Calu3 (cell line): ENCODE measurements at regions not wholly inside any gene's neighbourhood (a gene's known extent, or its start where the extent isn't known, plus 50 kb on each side); places are given as distances from the start of the nearest gene placed in this dataset.

Source experiments
- BruUV-seq: library from RNA; stranded (reverse); fragments of 400-500 nt; replicated peaks from 2 replicates; lab custom pipeline; 2021; lab: Mats Ljungman, UMichigan
- CTCF ChIA-PET: fragments of 300-600 bp; sonication (Branson Sonifier 250); formaldehyde crosslinking; loops from one replicate; lab custom pipeline; 2022; ENCODE audit warnings: antibody characterized with exemption; lab: Charles Lee
- DNase-seq: peaks from one replicate; pipeline ENCODE4 v3.0.0; 2022
- H3K27ac Mint-ChIP-seq: one replicate; pipeline ENCODE4 v1.8.0; 2022; ENCODE audit warnings: mixed read lengths; ENCODE audit not compliant: unreplicated experiment
- H3K27me3 Mint-ChIP-seq: one replicate; pipeline ENCODE4 v1.8.0; 2022; ENCODE audit warnings: mixed read lengths; ENCODE audit not compliant: unreplicated experiment
- H3K36me3 Mint-ChIP-seq: one replicate; pipeline ENCODE4 v1.8.0; 2022; ENCODE audit warnings: mild to moderate bottlenecking, moderate library complexity, mixed read lengths; ENCODE audit not compliant: insufficient read depth, unreplicated experiment
- H3K4me1 Mint-ChIP-seq: one replicate; pipeline ENCODE4 v1.8.0; 2022; ENCODE audit warnings: mild to moderate bottlenecking, low read depth, mixed read lengths; ENCODE audit not compliant: unreplicated experiment
- H3K4me3 Mint-ChIP-seq: one replicate; pipeline ENCODE4 v1.8.0; 2022; ENCODE audit warnings: mild to moderate bottlenecking, low read depth, moderate library complexity, mixed read lengths; ENCODE audit not compliant: unreplicated experiment
- H3K9me3 Mint-ChIP-seq: one replicate; pipeline ENCODE4 v1.8.0; 2022; ENCODE audit warnings: low read depth, mixed read lengths; ENCODE audit not compliant: unreplicated experiment
- intact Hi-C: fragments of 100-400 bp; cut with micrococcal nuclease; formaldehyde crosslinking; loops from one replicate; pipeline ENCODE4 v1.10.0; 2022; ENCODE audit not compliant: unreplicated experiment
- TF ChIP-seq, protein P1 (sequence below): fragments of 200-600 bp; IDR thresholded peaks from one replicate; pipeline ENCODE4 v1.8.0; 2022; ENCODE audit warnings: antibody characterized with exemption; ENCODE audit not compliant: unreplicated experiment

GRCh38 chr5:20348321-20348720, 360.3 kb upstream of the CDH18 start:
- no peaks in the 10 kb centered on the region for H3K36me3 Mint-ChIP-seq

DNA sequence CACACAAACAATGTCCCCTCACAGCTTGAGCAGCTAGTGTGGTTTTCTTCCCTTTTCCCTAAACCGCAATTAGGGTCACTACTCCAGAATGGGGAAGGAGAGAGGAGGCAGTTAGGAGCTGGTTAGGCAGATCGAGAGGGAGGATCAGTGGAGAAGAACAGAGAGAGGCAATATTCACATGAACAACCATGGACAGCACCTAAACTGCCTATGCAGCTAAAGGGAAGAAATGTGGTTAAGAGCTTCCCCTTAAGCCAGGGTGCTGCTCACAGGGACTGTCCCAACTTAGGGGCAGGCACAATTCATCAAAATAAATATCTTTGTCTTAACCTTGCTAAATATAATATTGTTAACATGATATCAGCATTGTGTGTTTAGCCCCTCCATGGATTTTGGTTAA, 359.3 kb upstream of the CDH18 start:
- intact Hi-C loops, result no loop called here
- H3K27ac Mint-ChIP-seq, result no peak overlapping the region
- no TSS peak for BruUV-seq
- no peak overlapping the region for H3K4me3 Mint-ChIP-seq
- no peaks in the 10 kb centered on the region for H3K4me1 Mint-ChIP-seq
- no peaks in the 10 kb centered on the region for H3K36me3 Mint-ChIP-seq
- CTCF ChIA-PET, result no interaction called here
- H3K9me3 Mint-ChIP-seq, result peaks cover 8% of the 10 kb centered on the region
- no peaks in the 10 kb centered on the region for H3K27me3 Mint-ChIP-seq
- TF ChIP-seq, protein P1, sequence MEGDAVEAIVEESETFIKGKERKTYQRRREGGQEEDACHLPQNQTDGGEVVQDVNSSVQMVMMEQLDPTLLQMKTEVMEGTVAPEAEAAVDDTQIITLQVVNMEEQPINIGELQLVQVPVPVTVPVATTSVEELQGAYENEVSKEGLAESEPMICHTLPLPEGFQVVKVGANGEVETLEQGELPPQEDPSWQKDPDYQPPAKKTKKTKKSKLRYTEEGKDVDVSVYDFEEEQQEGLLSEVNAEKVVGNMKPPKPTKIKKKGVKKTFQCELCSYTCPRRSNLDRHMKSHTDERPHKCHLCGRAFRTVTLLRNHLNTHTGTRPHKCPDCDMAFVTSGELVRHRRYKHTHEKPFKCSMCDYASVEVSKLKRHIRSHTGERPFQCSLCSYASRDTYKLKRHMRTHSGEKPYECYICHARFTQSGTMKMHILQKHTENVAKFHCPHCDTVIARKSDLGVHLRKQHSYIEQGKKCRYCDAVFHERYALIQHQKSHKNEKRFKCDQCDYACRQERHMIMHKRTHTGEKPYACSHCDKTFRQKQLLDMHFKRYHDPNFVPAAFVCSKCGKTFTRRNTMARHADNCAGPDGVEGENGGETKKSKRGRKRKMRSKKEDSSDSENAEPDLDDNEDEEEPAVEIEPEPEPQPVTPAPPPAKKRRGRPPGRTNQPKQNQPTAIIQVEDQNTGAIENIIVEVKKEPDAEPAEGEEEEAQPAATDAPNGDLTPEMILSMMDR, result no peak
- DNase-seq, result no peak

More at GRCh38 chr5:20348321-20348720, 360.3 kb upstream of the CDH18 start:
- no peak overlapping the region for H3K27ac Mint-ChIP-seq
- H3K4me1 Mint-ChIP-seq, result no peaks in the 10 kb centered on the region
- TF ChIP-seq, protein P1, result no peak
- no peaks in the 10 kb centered on the region for H3K27me3 Mint-ChIP-seq
- no TSS peak for BruUV-seq
- peaks cover 8% of the 10 kb centered on the region for H3K9me3 Mint-ChIP-seq
- no peak overlapping the region for H3K4me3 Mint-ChIP-seq
- no peak for DNase-seq
- CTCF ChIA-PET, result no interaction called here
- intact Hi-C loops, result no loop called here

- Mint-ChIP-seq H3K36me3 (no peaks in the 10 kb centered on the region), H3K9me3 (peaks cover 9% of the 10 kb centered on the region), H3K27ac (no peak overlapping the region), H3K4me3 (no peak overlapping the region), H3K4me1 (no peaks in the 10 kb centered on the region), H3K27me3 (no peaks in the 10 kb centered on the region)
- no peak for DNase-seq
- TF ChIP-seq, protein P1, result no peak
- CTCF ChIA-PET, result no interaction called here
- BruUV-seq, result no TSS peak
- intact Hi-C loops, result no loop called here
Observed at GRCh38 chr5:20340126-20340525, 352.1 kb upstream of the CDH18 start.

- Mint-ChIP-seq H3K27ac (no peak overlapping the region), H3K36me3 (no peaks in the 10 kb centered on the region), H3K4me1 (no peaks in the 10 kb centered on the region), H3K27me3 (no peaks in the 10 kb centered on the region), H3K9me3 (peaks cover 10% of the 10 kb centered on the region), H3K4me3 (no peak overlapping the region)
- intact Hi-C loops, result no loop called here
- BruUV-seq, result no TSS peak
- peak; percentile 4 for DNase-seq
- TF ChIP-seq, protein P1, result no peak
- CTCF ChIA-PET, result no interaction called here
Observed at GRCh38 chr5:20335978-20336377, 348.0 kb upstream of the CDH18 start.
